ENCODE measurements at regions not wholly inside any gene's neighbourhood (a gene's known extent, or its start where the extent isn't known, plus 50 kb on each side); places are given as distances from the start of the nearest gene placed in this dataset.

- TF ChIP-seq REST (IDR thresholded peaks at IDR 0.05; ENCODE audit: insufficient read depth in 1 of 2, low read depth in 2 of 2, low read length in 2 of 2) (no peak), POLR2AphosphoS5 (IDR thresholded peaks at IDR 0.05; ENCODE audit: low read depth, low read length) (no peak), SIN3A (IDR thresholded peaks at IDR 0.05; ENCODE audit: borderline replicate concordance, insufficient read depth, low read length) (no peak), TAF1 (IDR thresholded peaks at IDR 0.05; ENCODE audit: borderline replicate concordance, insufficient read depth, low read length) (no peak), FOXP2 (optimal IDR thresholded peaks at IDR 0.05; ENCODE audit: borderline replicate concordance, extremely low read depth, extremely low read length, insufficient read depth) (no peak)
These were observed 209.9 kb downstream of the CPE start for GRCh38 chr4:165588534-165589315.

All from PFSK-1 (cell line).